SK-N-DZ (cell line): ENCODE measurements at regions not wholly inside any gene's neighbourhood (a gene's known extent, or its start where the extent isn't known, plus 50 kb on each side); places are given as distances from the start of the nearest gene placed in this dataset.

Experiments
- small RNA-seq, 2 experiments: library from RNA; depleted of rRNA; stranded (forward); fragments of <200 nt; gene quantifications; one replicate each; pipeline ENCODE3, GENCODE V24; 2014

Small RNA genes lying in the stretch of these regions (small RNA-seq; reads per million reads assigned to genes)
- gene MIR6078 (0 reads per million in 2 experiments), gene RNU6-163P (0 reads per million in 2 experiments)
